IPS DF 4.7 (cell line): ENCODE measurements at regions not wholly inside any gene's neighbourhood (a gene's known extent, or its start where the extent isn't known, plus 50 kb on each side); places are given as distances from the start of the nearest gene placed in this dataset.
"Not testable (repeated sequence)": the region's sequence is repeated elsewhere in the genome, so short reads cannot be mapped to it uniquely, and the experiment has no call there.

Experiments used
- DNase-seq: peaks from one replicate; pipeline ENCODE4 v3.0.0-alpha.2; 2013; ENCODE audit warnings: low spot score; ENCODE audit errors: extremely low read depth

- DNase-seq, result no peak
These were observed 220.8 kb downstream of the RPLP1 start for GRCh38 chr15:69673291-69673881.

- no peak for DNase-seq
These were observed 223.1 kb downstream of the RPLP1 start for GRCh38 chr15:69675731-69676130.

- no peak for DNase-seq
These were observed 224.8 kb downstream of the RPLP1 start for GRCh38 chr15:69677403-69677802.

- DNase-seq, result no peak
These were observed 227.1 kb downstream of the RPLP1 start for GRCh38 chr15:69679623-69680228.

GRCh38 chr15:69684823-69685222 is 232.2 kb downstream of the RPLP1 start:
- not testable (repeated sequence) for DNase-seq

- no peak for DNase-seq
These were observed 233.2 kb downstream of the RPLP1 start for GRCh38 chr15:69685512-69686452.

- no peak for DNase-seq
These were observed 234.0 kb downstream of the RPLP1 start for GRCh38 chr15:69686626-69687025.

- DNase-seq, result no peak
These were observed 236.5 kb downstream of the RPLP1 start for GRCh38 chr15:69689133-69689532.

- no peak for DNase-seq
These were observed 238.8 kb downstream of the RPLP1 start for GRCh38 chr15:69691307-69692015.

GRCh38 chr15:69692342-69692741 is 239.7 kb downstream of the RPLP1 start:
- DNase-seq, result no peak

- DNase-seq, result no peak
These were observed 240.4 kb downstream of the RPLP1 start for GRCh38 chr15:69693059-69693458.

GRCh38 chr15:69696946-69697345 is 244.3 kb downstream of the RPLP1 start:
- no peak for DNase-seq

GRCh38 chr15:69697916-69698315 is 245.3 kb downstream of the RPLP1 start:
- no peak for DNase-seq

GRCh38 chr15:69699096-69699495 is 246.5 kb downstream of the RPLP1 start:
- DNase-seq, result no peak

- no peak for DNase-seq
These were observed 247.8 kb downstream of the RPLP1 start for GRCh38 chr15:69700380-69700779.

- DNase-seq, result no peak
These were observed 248.6 kb downstream of the RPLP1 start for GRCh38 chr15:69701198-69701597.

- DNase-seq, result no peak
These were observed 251.0 kb downstream of the RPLP1 start for GRCh38 chr15:69703532-69704187.

- DNase-seq, result no peak
These were observed 251.6 kb downstream of the RPLP1 start for GRCh38 chr15:69704229-69704628.

GRCh38 chr15:69704700-69705099 is 252.1 kb downstream of the RPLP1 start:
- DNase-seq, result no peak

- DNase-seq, result no peak
These were observed 253.9 kb downstream of the RPLP1 start for GRCh38 chr15:69706353-69707097.
